ENCODE measurements at regions not wholly inside any gene's neighbourhood (a gene's known extent, or its start where the extent isn't known, plus 50 kb on each side); places are given as distances from the start of the nearest gene placed in this dataset.

DNA sequence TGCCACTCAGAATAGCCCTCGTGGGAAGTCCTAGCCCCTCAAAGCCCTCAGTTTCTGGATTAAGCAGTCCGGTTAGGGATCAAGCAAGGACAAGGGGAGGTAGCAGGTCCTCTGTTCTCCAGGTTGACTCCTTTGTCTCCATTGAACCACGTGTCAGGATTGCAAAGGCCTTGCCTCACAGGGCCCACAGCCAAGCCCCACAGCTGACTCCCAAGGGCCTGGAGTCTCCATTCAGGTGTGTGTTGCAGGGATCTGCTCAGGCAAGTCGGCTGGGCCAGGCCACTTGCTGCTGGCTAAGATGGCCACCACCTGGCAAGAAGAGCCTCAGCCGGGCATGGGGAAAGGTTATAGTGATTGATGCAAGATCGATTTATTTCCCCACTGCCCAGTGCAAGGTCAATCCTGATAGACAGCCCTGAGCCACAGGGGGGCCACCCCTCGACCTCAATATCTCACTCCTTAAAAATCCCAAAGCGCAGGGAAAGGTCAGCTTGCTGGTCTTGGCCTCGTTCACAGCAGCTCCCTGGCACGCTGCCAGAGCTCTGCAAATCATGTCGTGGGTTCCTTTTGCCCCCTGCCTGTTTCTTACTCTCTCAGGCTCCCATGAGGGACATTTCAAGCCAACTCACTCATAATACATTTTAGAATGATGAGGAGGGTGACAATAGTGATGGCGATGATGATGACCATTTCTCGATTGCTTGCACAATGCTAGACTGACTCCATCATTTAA is 75.9 kb downstream of the EDN3 start:
- no peak for DNase-seq (ENCODE audit: low read depth in 2 of 2)

DNA sequence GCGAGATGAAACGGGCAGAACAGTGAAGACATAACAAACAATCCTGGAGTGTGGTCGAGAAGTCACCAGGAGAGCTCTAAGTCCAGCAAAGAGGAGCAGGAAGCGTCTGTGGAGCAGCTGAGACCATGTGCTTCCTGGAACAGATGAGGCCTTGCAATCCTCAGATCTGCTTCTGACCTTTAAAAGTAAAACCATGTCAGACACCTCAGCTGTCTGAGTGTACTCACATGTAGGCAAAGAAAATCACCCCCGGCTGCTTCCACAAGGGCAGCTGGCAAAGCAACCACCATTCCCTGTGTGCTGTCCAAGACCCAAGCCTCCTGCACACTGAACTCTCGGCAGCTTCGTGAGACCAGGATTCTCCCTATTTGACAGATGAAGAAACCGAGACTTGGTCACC is 76.6 kb downstream of the EDN3 start:
- DNase-seq (ENCODE audit: low read depth in 2 of 2): no peak

DNA sequence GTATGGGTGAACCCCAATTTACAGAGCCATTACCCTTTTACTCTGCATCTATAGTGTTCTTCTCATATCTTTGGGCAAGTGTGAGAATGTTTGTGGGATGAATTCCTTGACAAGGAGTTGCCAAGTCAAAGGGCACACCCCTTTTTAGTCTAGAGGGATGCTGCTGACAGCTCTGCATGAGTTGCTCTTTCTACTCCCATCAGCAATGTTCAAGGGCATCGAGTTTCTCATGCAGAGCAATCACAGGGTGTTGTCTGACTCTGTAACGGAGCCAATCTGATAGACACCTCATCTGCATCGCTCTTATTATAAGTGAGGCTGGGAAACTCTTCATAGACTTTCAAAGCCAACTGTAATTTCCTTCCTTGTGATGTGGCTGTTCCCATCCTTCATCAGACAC is 77.4 kb downstream of the EDN3 start:
- no peak for DNase-seq (ENCODE audit: low read depth in 2 of 2)

DNA sequence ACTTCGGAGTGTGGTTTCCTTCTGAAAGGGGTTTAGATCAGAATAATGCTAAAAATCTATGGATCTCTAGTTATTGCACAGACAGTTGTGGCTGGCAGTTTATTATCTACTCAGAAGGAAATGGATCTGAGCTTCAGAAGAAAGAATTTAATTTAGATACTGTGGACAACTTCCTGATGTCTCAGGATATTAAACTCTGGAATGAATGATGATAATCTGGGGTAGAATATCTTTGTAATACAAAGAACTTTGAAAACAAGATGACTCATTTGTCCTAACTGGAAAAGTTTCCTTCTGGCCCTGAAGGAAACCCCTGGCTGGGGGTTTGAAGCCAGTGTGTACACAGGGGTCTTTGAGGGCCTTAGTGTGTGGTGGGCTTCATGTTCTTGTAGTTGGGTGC is 78.0 kb downstream of the EDN3 start:
- no peak for DNase-seq (ENCODE audit: low read depth in 2 of 2)

DNA sequence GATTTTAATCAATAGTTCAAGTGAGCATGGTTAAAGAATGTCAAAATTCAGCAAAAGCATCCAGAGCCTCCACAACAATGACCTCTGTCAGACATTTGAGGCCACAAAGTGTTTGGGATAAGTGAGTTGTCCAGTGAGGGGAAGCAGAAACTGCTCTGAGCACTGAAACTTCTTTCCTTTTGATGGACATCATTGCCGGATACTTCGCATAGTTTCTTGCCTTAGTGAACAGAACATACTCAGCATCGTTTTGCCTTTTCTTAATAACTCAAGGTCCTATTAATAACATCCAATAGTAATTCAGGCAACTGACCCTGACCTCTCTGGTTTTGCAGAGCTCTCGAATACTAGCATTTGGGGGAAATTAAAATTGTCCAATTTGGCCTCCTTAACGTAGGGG is 78.6 kb downstream of the EDN3 start:
- no peak for DNase-seq (ENCODE audit: low read depth in 2 of 2)

DNA sequence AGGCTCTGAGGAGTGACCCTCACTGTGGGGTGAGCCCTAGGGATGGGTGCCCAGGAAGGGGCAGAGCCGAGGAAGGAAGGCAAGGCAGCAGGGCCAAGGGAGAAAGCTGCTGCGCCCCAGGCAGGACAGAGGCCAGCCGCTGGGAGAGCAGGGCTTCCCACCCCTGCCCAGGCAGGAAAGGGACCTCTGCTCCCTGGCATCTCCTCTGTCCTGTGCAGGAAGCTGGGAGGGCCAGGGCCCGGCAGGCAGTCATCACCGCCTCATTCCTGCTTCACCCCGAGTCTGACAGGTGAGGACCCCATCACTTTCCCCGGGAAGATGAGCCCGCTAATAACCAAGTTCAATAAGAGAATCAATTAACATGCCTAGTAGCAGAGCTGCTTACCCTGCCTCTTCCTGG is 81.3 kb downstream of the EDN3 start:
- no peak for DNase-seq (ENCODE audit: low read depth in 2 of 2)

DNA sequence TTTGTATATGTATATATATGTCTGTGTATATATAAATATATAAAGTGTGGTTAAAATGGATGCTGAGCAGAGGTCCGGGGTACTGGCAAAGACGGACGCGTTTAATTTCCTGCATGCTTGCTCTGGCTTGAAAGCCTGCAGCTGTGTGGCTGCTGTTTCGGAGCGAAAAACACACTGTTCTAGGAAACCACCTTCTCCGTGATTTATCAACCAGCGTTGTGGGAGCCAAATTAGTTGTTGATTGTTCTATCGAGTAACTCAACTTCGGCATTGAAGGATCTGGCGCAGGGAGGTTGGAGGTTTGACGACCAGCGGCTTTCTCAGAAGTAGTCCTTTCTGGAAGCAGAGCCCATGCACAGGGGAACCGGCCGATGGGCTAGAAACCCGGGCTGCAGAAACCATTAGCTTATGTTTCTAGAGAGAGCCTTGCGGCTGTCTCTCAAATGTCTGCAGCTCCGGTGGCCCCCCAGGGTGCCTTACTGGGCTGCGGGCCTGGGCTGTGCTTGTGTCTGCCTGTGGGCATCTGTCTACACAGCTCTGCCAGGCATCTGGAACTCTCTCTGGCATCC is 81.8 kb downstream of the EDN3 start:
- DNase-seq (ENCODE audit: low read depth in 2 of 2): no peak

DNA sequence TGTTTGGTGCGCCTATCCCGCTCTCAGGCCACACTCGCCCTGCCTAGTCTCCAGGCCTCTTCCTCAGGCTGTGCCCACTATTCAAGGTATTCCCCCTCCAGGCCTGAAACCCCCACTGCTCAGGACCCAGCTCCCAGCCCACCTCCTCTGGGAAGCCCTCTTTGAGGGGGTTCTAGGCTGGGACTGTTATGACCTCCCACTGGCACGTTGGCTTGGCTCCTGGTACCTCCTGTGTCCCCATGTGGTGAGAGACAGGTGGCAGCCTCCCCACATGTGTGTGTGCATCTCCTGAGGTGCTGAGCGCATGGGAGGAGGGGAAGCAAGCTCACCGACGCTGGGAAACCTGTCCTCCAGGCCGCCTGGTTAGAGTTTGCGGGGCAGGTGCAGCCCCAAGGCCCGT is 82.5 kb downstream of the EDN3 start:
- DNase-seq (ENCODE audit: low read depth in 2 of 2): no peak

DNA sequence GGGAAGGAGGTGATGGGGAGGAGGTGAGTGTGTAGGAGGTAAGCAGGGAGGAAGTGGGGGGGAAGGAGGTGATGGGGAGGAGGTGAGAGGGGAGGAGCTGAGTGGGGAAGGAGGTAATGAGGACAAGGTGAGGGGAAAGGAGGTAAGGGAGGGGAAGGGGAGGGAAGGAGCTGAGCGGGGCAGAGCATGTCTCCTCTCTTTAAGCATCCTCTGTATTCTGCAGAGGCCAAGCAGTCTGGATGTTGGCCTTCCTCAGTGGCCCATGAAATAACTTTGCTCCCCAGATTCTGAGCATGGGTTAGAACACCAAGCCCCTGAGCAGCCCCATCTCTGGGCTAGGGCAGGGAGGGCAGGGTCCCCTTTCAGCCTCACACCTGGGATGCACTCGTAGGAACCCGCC is 84.6 kb downstream of the EDN3 start:
- no peak for DNase-seq (ENCODE audit: low read depth in 2 of 2)

DNA sequence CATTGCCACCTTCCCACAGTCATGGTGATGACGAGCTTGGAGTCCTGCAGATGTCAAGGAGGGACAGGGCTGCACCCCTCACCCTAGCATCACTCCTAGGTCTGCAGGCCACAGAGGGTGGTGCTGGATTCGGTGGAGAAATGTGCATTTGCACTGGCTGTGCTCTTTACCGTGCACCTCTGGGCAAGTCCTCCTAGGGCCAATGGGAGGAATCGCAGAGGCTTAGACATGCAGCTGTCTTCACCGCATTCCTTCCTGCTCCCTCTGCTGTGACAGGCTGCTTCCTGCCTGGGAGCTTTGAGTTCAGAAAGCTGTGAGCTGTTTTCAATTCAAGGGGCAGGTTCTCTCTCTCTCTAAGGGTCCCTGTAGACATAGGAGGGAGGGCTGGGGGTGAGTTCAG is 85.1 kb downstream of the EDN3 start:
- DNase-seq (ENCODE audit: low read depth in 2 of 2): no peak

DNA sequence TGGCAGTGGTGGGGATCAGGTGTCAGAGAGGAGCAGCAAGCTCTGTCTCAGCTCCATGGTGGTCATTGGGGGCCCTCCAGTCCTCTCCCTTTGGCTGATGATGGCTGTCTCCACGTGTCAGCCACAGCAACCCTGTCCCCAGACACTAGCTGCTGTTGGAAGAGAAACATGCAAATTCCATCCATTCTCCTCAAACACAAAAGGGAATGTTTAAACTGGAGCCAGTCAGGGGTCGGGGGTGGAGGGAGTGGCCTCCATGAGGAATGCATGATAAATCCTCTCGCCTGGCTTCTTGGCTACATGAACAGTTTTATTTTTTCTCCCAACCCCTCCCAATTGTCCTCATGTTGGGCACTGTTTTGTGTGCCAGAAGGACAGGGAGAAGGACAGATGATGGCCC is 86.4 kb downstream of the EDN3 start:
- no peak for DNase-seq (ENCODE audit: low read depth in 2 of 2)

DNA sequence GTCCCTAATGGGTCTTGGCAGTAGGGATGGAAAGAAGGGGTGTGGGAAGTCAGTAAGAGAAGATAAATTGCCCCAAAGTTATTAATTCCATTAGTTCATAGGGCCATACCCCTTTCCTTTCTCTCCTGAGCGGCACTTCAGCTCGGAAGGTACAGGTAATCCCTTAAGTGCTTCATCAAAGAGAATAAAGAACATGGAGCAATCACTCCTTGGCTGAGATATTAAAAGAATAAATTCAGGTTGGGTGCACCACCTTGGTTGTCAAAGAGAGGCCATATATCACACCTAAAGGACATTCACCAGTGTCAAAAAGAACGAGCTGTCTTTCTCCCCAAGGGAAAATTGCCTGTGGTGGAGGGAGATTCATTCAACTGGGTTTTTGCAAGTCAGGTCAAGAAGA is 87.5 kb downstream of the EDN3 start:
- DNase-seq (ENCODE audit: low read depth in 2 of 2): no peak

DNA sequence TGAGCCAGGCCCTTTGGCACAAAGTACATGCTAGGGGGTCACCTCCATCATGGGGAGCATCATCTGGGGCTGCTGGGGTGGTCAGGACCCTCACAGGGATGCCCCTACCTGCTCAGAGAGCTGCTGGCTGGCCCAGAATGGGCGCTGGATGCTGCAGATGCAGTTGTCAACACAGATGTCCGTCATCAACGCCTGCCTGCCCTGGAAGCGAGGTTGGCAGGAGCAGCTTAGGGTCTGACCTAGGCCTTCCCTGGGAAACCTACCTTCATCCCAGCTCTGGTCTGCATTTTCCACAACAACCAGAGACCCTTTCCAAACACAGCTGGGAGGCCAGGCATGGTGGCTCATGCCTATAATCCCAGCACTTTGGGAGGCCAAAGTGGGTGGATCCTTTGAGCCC is 88.0 kb downstream of the EDN3 start:
- no peak for DNase-seq (ENCODE audit: low read depth in 2 of 2)

DNA sequence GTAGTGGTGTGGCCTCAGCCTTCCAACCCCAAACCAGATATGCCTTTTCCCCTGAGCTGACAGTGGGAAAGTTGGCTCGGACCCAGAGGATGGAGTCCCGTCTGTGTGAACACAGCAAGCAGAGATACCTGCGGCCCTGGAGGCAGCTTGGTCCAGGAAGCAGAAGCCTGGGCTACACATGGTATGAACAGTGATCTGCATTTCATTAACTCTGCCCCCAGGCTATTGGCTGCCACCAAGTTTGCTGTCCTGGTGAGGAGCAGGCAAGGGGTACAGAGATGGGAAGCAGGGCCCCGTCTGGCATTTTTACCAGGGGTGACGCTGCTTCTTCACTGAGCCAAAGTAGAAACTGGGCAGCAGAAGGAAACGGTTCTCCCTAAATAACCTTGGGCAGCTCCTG is 90.0 kb downstream of the EDN3 start:
- no peak for DNase-seq (ENCODE audit: low read depth in 2 of 2)

DNA sequence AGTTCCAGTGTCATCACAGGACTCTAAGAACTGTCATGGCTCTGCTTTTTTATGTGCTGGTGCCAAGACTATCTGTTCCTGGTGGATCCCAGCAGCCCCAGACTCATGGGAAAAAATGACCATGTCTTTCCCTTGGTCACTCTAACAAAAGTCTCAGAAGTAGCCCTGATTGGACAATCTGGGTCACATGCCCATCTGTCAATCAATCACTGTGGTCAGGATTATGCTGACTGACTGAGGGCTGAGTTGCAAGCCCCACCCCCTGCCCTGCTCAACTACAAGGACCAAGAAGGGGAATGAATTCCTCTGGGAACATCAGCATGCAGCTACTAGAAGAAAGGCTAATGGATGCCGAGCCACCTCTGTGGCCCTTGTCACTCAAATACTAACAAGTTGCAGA is 91.6 kb downstream of the EDN3 start:
- DNase-seq (ENCODE audit: low read depth in 2 of 2): no peak

DNA sequence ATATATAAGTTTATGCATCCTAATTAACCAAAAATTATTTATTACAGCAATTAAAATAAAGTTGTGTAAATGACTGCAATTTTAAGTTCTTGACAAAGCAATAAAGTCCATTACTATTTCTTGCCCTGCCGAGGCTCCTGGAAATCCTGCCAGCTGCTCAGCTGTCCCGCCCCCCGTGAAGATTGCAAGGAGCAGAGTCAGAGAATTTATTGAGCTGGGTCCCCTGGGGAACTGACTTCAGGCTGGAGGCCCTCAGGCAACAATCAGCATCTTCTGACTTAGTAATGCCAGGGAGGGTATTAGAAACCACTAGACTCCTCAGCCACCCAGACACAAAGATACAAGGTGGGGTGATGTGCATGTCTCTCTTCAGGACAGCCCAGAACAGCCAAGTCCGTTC is 92.3 kb downstream of the EDN3 start:
- no peak for DNase-seq (ENCODE audit: low read depth in 2 of 2)

DNA sequence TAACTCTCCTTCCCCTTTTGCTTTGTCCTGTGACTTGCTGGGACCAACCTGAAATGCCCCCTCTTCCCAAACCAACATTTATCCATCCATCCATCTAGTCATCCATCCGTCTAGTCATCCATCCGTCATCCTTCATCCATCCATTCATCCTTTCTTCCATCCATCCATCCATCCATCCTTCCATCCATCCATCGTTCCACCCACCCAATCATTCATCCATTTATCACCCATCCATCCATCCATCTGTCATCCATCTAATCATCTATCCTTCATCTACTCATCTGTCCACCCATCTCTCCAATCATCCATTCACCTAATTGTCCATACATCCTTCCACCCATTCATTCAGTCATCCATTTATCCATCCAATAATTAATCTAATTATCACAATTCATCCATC is 92.7 kb downstream of the EDN3 start:
- DNase-seq (ENCODE audit: low read depth in 2 of 2): no peak

DNA sequence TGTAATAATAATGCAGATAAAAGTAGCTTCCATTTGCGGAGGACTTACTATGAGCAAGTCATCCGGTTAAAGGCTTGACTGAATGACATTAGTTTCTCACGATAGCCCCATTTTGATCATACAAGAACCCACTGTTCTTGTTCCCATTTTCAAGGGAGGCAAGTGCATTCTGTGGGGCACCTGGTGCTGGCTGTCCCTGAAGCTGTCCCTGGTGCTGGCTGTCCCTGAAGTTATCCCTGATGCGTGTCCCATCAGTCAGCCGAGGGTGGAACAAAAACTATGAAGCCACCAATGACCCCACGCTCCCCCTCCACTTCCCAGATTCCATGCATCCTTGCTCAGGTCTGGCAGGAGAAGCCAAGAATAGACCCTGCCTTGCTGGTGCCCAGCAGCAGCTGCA is 95.3 kb downstream of the EDN3 start:
- DNase-seq (ENCODE audit: low read depth in 2 of 2): no peak

DNA sequence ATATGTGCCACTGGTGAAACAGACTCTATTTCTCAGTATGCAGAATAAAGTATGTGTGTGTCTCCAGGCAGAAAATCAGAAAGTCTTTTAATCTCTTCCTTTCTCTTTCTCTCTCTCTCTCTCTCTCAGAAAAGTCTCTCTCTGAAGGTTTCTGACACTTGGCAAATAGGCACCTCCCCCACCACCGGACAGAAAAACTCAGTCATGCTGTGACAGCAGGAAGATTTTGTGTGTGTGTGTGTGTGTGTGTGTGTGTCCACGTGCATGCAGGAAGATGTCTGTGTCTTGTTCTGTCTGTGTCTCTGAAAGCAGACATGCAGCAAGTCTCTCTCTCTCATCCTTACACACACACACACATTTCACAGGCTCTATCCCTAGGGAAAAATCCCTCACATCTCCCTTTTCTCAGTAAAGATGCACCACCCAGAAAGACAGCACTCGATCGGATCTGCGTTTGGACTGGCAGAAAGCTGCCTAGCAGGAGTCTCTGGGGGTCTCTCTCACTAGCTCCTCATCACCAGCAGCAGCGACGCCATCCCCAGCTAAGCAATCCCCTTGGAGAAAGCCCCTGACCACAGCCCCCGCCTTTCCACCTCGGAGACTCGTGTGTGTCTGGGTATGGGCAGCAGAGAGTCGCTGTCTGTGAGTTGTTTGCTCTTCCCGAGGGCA is 98.3 kb downstream of the EDN3 start:
- DNase-seq (ENCODE audit: low read depth in 2 of 2): no peak

DNA sequence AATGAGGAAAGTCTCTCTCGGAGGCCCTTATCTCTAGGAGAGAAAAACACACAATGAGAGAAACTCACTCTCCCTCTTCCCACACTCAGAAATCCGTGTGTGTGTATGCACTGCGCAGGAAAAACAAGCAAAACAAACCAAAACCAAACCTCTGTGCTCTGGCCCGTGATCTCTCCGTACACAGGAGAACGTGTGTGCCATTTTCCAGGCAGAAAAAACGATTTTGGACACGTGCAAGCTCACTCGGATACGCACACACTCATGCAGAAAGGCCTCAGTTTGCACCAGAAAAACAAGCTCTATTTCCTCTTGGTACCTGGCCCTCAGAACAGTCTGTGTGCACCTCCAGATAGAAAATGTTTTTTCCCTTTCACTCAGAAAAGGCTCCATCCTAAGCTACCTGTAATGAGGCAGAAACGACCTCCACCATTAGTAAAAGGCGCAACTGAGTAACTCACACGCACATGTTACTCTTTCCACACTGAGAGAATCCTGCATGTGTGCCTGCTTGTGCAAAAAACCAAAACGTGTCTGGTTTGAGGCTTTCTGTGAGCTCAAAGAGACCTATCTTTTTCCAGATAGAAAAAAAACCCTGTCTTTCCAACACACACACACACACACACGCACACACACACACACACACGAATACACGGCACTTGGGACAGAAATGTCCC is 99.2 kb downstream of the EDN3 start:
- no peak for DNase-seq (ENCODE audit: low read depth in 2 of 2)

DNA sequence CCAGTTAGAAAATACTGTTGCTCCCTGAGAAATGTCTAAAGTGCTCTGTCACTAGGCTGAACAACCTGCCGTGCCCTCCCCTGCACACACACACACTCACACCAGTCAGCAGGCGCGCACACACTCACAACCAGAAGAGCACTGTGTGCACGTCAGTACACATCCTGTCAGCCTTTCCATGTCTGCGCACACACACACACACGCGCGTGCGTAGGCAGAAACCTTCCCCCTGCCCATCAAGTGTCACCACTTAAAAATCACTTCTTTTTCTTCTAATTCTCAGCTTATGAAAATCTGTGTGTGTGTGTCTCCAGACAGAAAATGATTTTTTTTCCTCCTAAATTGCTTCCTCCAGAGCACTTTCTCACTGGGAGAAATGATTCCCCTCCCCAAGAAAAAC is 100.3 kb downstream of the EDN3 start:
- DNase-seq (ENCODE audit: low read depth in 2 of 2): no peak

DNA sequence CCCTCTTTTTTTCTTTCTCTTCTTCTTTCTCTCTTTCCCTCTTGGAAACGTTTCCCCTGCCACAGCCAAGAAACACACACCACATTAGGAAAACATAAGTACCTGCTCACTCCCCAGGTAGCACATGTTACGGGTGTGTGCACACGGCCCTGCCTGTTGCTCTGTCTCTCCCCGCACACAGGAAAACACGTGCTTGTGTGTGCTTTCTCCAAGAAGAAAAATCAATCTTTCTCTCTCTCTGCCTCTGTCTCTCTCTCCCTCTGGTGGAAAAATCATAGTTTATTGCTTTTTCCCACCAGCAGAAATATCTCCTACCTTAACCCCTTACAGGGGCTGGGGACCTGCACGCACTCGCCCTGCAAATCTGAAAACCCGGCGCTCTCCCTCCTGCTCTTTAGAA is 102.3 kb downstream of the EDN3 start:
- DNase-seq (ENCODE audit: low read depth in 2 of 2): no peak

Data from activated CD8-positive, alpha-beta memory T cell treated with anti-CD3 and anti-CD28 coated beads for 4 hours (primary cell).